Activated CD8-positive, alpha-beta memory T cell treated with anti-CD3 and anti-CD28 coated beads, Interleukin-2, amount 50 U/mL, for 24 hours (primary cell): ENCODE measurements at regions not wholly inside any gene's neighbourhood (a gene's known extent, or its start where the extent isn't known, plus 50 kb on each side); places are given as distances from the start of the nearest gene placed in this dataset.
"Not testable (repeated sequence)": the region's sequence is repeated elsewhere in the genome, so short reads cannot be mapped to it uniquely, and the experiment has no call there.

Experiments
- DNase-seq: peaks from one replicate; pipeline ENCODE4 v3.0.0-alpha.2; 2020; ENCODE audit errors: extremely low read depth

DNA sequence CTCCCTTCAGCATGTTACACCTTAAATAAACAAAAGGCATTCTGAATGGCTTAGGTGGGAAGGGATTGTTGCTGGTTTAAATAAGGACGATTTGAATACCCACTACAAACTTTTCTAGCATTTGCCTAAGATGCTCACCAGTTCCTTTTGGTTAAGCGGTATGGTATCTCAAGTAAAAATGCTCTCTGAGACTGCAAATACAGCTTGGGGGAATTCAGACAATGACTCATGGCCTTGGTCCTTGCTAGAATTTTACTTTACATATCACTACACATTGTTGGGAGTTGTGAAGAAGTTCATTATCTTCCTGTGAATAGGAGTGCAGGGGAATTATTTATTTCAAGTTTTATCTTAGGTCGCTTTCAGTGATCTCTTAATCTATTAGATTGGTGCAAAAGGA is 670.7 kb downstream of the UTRN start:
- no peak for DNase-seq

DNA sequence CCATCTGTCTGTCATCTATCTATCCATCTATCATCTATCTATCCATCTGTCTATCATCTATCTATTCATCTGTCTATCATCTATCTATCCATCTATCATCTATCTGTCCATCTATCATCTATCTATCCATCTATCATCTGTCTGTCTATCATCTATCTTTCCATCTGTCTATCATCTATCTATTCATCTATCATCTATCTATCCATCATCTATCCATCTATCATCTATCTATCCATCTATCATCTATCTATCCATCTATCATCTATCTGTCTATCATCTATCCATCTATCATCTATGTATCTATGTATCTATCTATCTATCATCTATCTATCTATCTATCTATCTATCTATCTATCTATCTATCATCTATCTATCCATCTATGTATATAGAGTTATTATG is 671.6 kb downstream of the UTRN start:
- not testable (repeated sequence) for DNase-seq

DNA sequence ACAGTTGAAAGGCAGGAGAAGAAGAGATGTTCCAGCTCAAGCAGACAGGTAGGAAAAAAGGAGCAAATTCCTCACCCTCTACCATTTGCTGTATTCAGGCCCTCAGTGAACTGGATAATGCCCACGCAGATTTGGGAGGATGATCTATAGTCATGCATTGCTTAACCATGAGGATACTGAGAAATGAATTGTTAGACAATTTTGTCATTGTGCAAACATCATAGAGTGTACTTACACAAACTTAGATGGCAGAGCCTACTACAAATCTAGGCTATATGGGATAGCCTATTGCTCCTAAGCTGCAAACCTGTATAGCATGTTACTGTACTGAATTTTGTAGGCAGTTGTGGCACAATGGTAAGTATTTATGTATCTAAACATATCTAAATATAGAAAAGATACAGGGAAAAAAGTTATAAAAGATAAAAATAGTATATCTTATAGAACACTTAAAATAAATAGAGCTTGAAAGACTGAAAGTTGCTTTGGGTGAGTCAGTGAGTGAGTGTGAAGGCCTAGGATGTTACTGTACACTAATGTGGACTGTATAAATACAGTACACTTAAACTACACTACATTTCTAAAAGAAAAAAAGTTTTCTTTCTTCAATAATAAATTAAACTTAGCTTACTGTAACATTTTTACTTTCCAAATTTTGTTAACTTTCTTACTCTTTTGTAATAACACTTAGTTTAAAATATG is 672.3 kb downstream of the UTRN start:
- DNase-seq = no peak

DNA sequence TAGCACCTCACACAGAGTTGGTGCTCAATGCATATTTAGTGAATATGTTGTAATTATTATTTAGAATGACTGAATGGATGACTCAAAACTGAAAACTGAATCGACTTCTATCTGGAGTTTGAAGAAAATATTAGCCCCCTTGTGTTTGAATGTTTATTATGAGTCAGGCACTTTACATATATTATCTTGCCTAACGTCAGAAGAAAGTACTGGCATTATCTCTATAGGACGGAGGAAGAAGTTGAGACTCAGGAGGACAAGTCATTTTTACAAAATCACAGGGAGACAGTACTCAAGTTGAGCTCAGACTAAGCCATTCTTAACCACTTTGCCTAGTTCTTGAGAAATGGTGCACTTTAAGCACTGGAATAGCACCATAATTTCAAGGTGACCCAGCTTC is 684.0 kb downstream of the UTRN start:
- DNase-seq = no peak

DNA sequence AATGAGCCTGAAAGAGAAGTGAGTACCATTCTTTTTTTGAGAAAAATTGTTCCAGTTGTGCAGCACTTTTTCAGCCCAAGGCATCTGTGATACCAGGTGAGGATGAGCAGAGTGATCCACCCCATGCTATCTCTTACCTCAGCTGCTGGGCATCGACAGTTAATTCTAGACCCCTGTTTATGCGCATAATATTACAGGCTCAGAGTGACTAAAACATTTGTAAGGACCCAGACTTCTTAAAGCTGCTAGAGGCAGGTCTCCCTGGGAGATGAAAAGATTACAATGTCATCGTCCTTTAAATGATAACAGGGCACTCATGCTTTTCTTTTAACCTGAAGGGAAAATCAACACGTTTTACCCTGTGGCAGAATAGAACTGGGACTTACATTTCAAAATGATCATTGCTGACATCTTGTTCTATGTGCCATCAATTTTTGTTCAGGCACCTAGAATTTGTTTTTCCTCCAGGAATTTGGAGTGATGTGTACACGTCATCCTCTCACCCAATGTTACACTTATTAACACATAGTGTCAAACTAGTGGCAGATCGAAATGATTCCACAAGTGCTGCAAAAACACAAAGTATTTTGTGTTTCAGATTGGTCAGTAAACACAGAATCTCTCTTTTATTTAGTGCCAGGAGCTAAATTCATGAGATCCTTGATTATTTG is 684.6 kb downstream of the UTRN start:
- DNase-seq = no peak

DNA sequence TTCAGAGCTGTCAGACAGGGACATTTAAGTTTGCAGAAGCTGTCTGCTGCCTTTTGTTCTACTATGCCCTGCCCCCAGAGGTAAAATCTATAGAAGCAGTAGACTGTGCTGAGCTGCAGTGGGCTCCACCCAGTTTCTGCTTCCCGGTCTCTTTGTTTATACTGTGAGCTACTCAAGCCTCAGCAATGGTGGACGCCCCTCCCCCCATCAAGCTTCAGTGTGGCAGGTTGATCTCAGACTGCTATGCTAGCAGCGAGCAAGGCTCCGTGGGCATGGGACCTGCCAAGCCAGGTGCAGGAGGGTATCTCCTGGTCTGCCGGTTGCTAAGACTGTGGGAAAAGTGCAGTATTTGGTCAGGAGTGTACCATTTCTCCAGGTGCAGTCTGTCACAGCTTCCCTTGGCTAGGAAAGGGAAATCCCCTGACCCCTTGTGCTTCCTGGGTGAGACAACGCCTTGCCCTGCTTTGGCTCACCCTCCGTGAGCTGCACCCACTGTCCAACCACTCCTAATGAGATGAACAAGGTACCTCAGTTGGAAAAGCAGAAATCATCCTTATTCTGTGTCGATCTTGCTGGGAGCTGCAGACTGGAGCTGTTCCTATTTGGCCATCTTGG is 692.2 kb downstream of the UTRN start:
- DNase-seq = not testable (repeated sequence)

DNA sequence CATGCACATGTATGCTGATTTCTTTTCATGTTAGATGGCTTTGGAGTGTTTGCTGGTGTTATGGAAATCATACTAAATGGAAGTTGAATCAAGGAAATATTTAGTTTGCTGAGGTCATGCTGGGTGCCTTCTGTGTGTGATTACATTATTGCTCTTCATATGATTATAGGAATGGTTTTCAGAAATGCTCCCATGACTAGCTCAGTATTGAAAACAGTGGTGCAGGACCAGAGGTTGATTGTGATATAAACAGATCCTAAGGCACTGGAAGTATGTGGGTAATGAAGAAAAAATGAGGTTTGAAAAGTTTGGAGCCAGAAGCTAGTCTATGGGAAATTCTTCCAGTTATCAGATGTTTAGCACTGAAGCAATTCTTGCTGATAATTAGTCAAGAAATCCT is 693.1 kb downstream of the UTRN start:
- DNase-seq = no peak

DNA sequence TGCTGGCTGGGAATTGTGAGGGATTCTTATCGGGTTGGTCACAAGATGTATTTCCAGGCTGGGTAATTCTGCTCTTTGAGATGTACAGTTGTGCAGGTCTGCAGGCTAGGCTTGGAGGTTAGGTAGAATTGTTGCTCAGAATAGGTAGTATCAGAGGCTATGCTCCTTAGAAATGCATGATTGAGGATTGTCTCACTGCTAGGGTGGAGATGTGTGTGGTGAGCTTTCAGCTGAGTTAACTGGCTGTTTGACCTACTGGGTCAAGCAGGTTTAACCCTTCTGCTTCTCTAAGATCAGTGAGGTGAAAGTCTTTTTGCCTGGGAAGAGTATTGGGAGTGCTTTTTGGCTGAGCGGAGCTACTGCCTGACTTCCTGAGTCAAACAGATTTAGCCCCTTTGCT is 701.1 kb downstream of the UTRN start:
- no peak for DNase-seq

DNA sequence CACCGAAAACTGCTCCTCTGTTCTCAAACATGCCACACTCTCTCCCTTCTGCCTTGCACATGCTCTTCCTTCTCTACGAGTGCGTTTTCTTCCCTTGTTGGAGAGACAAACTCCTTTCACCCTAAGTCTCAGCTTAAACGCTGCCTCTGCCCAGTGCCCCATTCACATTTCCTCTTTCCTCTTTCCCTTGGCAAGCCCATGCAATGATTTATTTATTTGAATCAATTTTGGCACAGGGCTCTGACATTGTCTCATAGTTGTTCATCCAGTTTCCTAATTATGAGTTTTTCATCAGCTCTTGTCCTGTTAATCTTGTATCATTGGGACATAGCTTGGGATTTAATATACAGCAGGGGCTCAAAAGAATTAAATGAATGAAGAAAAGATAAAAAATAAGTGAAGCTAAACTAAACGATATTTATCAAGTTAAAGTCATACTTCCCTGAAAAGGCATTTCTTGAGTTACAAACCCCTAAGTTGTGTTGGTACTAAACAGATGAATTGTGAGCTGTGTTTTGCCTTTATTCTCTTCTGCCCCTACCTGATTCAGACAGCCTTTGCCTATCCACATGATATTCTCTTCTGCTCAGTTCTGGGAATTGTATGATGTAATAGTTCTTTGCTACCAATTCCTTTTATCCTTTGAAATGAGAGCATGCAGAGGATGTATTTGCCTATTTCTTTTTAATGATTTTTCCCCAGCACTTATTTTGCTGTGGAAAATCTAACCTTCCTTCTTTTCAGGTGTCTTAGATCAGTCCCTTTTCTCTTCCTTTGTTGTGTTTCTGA is 704.4 kb downstream of the UTRN start:
- DNase-seq = no peak

DNA sequence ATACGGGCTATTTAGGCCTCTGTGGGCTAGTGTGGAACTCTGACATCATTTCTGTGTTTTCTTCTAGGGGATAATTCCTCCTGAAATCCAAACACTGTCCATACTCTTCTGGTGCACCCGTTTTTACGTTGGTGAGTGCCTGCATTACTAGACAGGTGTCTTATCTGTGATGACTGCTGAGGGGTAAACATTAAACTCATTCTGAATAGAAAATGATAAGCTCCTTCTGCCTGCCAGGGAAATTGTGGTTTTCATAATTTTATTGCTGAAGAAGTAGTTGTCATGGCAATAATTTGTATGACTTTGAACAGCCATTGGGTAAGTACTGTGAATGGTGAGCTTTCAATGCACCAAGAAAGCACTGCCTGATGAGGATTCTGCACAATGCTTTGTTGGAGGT is 705.6 kb downstream of the UTRN start:
- no peak for DNase-seq

DNA sequence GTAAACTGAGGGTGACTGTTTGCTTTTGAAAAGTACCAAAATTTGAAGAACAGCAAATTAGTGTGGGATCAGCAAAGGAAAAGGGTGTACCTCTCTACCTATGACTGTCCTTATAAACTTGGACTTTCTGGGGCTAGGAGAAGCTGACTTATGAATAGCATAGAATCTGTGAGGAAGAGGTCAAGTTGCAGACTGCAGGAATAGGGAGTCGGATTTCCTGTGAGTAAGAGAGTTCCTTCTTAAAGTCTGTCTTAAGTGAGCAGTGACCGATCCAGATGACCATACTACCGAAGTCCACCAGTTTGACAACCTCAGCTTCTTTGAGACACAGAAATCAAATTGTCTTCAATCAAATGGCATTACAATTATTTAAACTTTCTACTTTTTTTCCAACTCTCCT is 708.7 kb downstream of the UTRN start:
- no peak for DNase-seq

DNA sequence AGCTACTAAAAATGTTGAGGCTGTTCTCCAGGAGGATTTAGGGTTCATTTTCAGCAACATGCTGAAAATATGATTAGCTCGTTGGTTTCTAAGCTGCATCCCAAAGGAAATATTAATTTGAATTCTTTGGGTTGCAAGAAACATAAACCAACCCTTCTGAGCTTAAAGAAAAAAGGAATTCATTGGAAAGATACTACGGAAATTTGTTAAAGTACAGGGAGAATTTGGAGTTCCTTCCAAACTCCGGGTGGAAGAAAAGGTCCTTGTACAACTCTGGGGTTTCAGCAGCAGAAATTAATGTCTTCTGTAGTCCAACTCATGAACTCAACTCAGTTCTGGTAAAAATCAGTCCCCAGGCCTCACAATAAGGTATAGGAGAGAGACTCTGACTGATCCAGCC is 712.9 kb downstream of the UTRN start:
- DNase-seq = no peak

DNA sequence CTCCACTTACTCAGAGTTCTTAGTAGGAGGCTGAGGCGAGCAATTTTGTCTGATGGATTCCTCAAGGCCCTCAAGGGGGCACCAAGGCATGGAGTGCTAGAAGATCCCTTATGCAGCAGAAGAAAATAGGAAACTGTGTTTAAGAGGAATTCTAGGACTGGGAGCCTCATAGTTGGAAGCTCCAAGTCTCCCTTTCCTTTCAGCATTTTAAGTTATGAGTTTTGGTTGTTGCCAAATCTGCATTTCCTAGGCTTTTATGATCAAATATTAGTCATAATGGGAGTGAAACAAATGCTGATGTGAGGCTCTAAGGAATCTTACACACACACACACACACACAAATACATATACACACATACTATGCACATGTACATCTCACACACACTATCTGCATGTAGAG is 714.0 kb downstream of the UTRN start:
- DNase-seq = no peak

DNA sequence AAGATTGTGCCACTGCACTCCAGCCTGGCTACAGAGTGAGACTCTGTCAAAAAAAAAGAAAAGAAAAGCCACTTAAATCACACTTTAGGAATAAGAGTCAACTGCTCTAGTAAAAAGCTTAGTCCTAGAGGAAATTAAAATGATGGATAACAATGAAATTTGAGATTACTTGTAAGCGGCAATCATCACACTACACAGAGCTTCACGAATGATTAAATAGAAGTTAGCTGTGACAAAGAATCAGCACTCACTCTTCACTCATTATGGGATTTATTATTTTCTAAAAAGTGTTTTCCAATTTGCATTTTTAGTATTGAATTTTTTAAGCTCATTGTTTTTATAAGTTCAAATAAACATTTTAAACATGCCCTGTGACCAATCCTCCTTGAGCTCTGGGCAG is 718.0 kb downstream of the UTRN start:
- no peak for DNase-seq

DNA sequence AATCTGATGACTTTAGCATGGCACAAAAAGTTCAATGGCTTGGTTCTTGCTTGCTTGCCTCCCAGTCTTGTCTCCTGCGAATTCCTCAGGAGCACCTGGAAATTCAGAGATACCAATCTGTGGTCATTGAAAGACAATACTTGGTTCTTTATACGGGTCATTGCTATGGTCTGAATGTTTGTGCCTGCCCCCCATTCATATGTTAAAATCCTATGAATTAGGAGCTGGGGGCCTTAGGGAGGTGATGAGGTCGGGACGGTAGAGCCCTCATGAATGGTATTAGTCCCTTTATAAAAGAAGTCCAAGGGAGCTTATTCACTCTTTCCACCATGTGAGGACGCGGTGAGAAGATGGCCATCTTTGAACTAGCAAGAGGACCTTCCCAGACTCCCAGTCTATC is 721.8 kb downstream of the UTRN start:
- no peak for DNase-seq

DNA sequence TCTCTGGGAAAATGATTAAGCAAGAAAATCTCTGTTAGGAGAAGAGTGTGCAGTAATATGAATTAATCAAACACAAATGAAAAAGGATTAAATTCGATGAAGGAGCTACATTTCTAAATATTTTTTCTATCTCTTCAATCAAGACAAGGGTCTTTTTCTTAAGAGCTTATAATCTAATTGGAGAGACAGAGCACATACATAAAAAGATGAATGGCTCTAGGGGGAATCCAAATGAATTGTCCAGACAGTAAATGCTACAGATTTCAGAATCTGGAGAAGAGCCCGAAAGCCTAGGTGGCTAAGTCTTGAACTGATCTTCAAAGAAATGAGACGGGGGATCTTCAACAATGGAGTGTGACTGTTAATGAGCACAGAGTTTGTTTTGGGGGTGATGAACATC is 723.6 kb downstream of the UTRN start:
- DNase-seq = no peak

DNA sequence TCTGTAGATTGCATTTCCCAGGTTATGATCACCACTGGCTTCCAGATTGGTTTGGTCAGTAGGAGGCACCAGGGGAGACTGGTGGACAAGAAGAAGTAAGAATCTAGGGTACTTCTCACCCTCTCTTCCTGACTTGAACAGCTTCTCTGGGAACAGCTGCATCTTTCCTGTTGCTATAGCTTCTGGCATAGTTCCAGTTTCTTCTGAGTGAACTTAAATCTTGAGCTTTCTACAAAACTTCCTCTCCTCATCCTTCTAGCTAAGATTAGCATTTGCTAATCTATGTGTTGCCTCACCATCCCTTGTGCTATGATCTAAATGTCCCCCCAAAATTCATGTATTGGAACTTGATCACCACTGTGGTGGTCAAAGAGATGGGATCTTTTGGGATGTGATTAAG is 724.6 kb downstream of the UTRN start:
- no peak for DNase-seq

DNA sequence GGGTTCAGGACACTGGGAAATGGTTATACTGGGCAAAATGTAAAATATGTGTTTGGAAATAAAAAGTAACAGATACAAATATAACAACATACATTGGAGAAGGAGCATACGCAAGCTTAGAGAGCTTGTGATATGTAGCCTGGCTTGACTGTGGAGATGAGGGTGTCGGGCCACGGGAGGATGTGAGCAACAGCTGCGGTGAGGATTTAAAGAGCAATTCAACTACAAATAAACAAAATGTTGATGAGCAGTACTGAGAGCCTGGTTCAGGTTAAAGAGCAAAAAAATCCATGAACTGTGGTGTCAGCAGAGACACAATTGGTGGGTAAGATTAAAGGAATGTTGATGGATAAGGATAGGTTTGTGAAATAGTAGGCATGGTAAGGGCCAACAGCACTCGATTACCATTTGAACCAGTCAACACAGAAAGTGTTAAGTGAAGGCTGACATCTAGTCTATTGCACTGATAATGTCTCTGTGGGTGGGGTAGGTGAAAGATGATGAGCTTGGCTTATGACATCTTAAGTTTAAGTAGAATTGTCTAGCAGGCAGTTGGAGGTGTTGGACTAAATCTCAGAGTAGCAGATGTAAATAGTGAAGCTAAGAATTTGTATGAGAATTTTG is 723.2 kb downstream of the EPM2A start:
- no peak for DNase-seq

DNA sequence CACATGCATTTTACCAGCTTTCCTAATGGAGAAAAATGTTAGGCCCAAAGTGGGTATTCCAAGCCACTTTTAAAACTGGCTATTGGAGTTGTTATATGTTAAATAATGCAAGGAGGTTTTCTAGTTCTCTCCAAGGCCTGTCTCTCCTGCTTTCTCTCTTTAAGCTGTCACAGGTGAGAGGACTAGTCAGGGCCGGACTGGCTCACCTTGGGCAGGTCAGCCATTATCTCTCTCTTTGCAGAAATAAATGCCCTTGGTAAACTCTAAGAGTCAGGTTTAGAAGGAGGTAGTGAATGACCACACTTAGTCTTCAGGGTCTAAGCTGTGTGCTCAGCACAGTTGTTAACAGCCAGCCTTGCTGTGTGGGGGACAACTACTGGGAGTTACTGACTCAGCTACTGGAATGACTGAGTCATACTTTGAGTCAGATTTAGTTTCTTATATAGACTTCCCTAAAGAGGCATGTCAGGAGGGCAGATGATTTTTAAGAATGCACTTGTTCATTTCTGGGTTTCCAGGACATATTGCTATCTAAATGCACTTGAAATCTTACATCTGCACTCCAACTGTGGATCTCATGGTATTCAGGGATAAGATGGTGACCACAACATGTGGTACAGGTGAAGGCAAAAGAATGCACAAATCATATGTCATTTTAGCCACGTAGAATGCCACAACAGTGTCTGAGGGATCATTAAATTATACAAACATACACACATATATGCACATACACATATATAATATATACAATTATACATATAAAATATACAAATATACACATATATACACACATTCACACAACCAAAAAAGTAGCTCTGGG is 719.4 kb downstream of the EPM2A start:
- no peak for DNase-seq

DNA sequence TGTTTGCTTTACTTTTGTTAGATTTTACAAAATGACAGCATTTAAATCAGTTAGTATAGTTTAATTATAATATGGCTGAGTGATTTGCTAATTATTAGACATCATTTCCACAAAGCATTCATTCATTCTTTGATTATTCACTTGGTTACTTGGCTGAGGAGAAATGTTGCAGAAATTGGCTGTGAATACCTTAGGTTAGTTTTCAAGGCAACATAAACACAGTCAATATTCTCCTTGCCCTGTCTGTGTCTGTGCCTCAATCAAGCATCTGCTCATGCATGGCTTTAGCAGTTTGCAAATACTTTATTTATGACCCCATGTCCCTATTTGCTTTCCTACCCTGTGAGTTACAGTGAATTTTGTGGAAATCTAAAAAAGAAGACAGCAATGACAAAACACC is 718.3 kb downstream of the EPM2A start:
- no peak for DNase-seq

DNA sequence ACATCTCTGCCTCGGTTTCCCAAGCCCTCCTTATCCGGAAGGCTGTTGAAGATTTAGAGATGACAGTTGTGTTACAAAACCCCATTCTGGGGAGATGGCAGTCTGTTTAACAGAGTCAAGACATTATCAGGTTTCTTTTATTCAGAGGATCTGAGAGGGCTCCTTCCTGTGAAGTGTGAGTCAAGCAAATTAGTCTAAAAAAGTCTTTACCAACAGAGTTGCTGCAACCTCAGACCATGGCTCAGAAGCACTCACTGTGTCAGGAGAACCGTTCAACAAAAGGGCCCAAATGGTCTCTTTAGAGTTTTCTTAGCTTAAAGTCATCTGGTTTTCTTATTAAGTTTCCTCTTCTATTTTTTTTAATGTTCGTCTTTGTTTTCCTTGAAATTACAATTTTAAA is 717.8 kb downstream of the EPM2A start:
- DNase-seq = no peak
